ENCODE measurements at regions not wholly inside any gene's neighbourhood (a gene's known extent, or its start where the extent isn't known, plus 50 kb on each side); places are given as distances from the start of the nearest gene placed in this dataset.

DNA sequence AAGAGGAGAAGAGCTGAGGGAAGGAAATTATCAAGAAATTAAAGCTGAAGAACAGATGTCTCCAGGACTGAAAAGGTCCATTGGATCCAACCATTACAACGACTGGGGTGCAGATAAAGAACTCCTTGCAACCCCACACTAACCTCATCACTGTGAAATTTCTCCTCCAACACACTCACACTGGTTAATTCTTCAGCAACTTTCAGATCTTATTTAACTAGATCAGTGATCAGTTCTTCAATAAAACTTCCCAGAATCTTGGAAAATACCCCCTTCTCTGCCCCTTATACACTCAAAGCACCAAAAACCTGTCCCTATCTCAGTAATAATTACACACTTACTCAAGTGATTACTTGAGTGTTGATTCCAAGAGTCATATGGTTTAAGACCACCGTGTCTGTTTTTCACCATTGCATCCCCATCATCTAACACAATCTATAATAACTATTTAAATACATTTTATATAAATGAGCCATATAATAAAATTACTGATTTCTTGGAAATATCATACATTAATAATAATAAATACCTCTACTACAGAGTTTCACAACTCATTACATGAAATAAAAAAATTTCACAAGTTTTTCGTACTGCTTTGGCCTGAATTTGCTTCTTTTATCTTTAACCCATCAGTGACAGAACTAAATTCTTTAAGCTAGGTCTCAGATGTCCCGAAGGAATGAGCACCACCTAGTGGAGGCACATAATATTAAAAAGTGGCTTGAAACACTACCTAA lies 123.7 kb downstream of the MPP7 start:
- TF ChIP-seq CTCF (conservative IDR thresholded peaks at IDR 0.05 in 1 of 2, IDR thresholded peaks at IDR 0.05 in 1 of 2; ENCODE audit: low read depth in 1 of 2, low read length in 2 of 2) (peak; percentile 60 to 66), EZH2 (IDR thresholded peaks at IDR 0.05; ENCODE audit: low read length, missing control alignments) (no peak)
